ENCODE measurements at regions not wholly inside any gene's neighbourhood (a gene's known extent, or its start where the extent isn't known, plus 50 kb on each side); places are given as distances from the start of the nearest gene placed in this dataset.
"Not testable (repeated sequence)": the region's sequence is repeated elsewhere in the genome, so short reads cannot be mapped to it uniquely, and the experiment has no call there.

DNA sequence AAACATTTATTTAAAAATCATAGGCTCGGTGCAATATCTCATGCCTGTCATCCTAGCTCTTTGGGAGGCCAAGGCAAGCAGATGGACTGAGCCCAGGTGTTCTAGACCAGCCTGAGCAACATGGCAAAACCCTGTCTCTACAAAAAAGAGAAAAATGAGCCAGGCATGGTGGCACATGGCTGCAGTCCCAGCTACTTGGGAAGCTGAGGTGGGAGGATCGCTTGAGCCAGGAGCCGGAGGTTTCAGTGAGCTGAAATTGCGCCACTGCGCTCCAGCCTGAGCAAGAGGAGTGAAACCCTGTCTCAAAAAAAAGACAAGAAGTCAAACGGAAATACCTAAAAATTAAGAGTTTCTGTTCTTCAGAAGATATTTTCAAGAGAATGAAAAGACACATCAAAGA lies 122.3 kb downstream of the RSL24D1 start:
- no peak for DNase-seq (ENCODE audit: low read depth)
- H3K4me3 ChIP-seq (ENCODE audit: low read depth, low read length): no peak overlapping the region
- TF ChIP-seq, protein P1, sequence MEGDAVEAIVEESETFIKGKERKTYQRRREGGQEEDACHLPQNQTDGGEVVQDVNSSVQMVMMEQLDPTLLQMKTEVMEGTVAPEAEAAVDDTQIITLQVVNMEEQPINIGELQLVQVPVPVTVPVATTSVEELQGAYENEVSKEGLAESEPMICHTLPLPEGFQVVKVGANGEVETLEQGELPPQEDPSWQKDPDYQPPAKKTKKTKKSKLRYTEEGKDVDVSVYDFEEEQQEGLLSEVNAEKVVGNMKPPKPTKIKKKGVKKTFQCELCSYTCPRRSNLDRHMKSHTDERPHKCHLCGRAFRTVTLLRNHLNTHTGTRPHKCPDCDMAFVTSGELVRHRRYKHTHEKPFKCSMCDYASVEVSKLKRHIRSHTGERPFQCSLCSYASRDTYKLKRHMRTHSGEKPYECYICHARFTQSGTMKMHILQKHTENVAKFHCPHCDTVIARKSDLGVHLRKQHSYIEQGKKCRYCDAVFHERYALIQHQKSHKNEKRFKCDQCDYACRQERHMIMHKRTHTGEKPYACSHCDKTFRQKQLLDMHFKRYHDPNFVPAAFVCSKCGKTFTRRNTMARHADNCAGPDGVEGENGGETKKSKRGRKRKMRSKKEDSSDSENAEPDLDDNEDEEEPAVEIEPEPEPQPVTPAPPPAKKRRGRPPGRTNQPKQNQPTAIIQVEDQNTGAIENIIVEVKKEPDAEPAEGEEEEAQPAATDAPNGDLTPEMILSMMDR (conservative IDR thresholded peaks at IDR 0.05; ENCODE audit: low read depth, low read length): no peak

GRCh38 chr15:55063970-55064369 lies 132.8 kb downstream of the RSL24D1 start:
- not testable (repeated sequence) for H3K4me3 ChIP-seq (ENCODE audit: low read depth, low read length); DNase-seq (ENCODE audit: low read depth)

DNA sequence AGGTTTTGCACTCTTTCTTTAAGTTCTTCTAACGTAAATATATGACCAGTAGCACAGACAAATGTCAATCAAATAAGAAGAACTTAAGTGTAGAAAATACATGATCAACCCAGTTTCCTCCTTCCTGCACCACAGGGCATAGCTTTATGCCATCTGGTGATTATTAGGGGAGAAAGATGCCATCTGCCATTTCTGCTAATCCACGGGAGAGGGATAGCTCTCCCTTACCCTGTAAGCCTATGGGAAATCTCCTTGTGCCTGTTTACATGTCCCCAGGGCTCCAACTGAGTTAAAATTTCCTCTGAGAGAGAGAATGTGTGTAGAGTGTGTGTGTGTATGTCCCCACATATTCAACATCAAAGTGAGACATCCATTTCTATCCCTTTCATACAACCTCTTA lies 135.9 kb downstream of the RSL24D1 start:
- DNase-seq (ENCODE audit: low read depth): no peak
- TF ChIP-seq, protein P1 (conservative IDR thresholded peaks at IDR 0.05; ENCODE audit: low read depth, low read length): no peak
- H3K4me3 ChIP-seq (ENCODE audit: low read depth, low read length): no peak overlapping the region

- TF ChIP-seq, protein P1 (conservative IDR thresholded peaks at IDR 0.05; ENCODE audit: low read depth, low read length): no peak
- no peak overlapping the region for H3K4me3 ChIP-seq (ENCODE audit: low read depth, low read length)
- no peak for DNase-seq (ENCODE audit: low read depth)
These were observed 140.2 kb downstream of the RSL24D1 start for GRCh38 chr15:55056500-55056899.

- TF ChIP-seq, protein P1 (conservative IDR thresholded peaks at IDR 0.05; ENCODE audit: low read depth, low read length): no peak
- DNase-seq (ENCODE audit: low read depth): no peak
- H3K4me3 ChIP-seq (ENCODE audit: low read depth, low read length): no peak overlapping the region
These were observed 152.6 kb downstream of the RSL24D1 start for GRCh38 chr15:55044162-55044561.

GRCh38 chr15:55037071-55037470 lies 159.7 kb downstream of the RSL24D1 start:
- no peak for DNase-seq (ENCODE audit: low read depth)
- H3K4me3 ChIP-seq (ENCODE audit: low read depth, low read length): no peak overlapping the region
- TF ChIP-seq, protein P1 (conservative IDR thresholded peaks at IDR 0.05; ENCODE audit: low read depth, low read length): no peak

GRCh38 chr15:55035749-55036148 lies 161.0 kb downstream of the RSL24D1 start:
- TF ChIP-seq, protein P1 (conservative IDR thresholded peaks at IDR 0.05; ENCODE audit: low read depth, low read length): no peak
- H3K4me3 ChIP-seq (ENCODE audit: low read depth, low read length): no peak overlapping the region
- DNase-seq (ENCODE audit: low read depth): no peak

DNA sequence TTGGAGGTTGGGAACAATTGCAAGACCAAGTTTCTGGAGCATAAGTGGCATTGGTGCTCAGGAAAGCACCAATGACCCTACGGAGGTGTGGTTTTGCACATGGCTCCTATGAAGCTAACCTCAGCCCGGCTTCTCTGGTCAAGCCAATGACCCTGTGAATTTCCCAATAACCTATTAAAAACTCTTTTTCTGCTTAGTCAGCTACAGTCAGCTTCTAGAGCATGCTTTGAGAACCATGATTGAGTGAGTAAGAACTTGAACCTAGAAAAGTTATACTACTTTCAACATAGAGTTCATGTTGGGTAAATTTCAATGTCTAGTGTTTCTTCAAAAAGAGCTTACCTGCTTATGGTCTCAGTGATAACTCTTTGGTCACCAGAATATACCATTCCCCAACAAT lies 163.2 kb downstream of the RSL24D1 start:
- no peak overlapping the region for H3K4me3 ChIP-seq (ENCODE audit: low read depth, low read length)
- TF ChIP-seq, protein P1 (conservative IDR thresholded peaks at IDR 0.05; ENCODE audit: low read depth, low read length): no peak
- DNase-seq (ENCODE audit: low read depth): no peak

Measured in choroid plexus epithelial cell (primary cell).